Right ventricle myocardium superior (tissue), 1 donor: ENCODE measurements at regions not wholly inside any gene's neighbourhood (a gene's known extent, or its start where the extent isn't known, plus 50 kb on each side); places are given as distances from the start of the nearest gene placed in this dataset.
"Not testable (repeated sequence)": the region's sequence is repeated elsewhere in the genome, so short reads cannot be mapped to it uniquely, and the experiment has no call there.

Experiments
- ATAC-seq: fragments of 200-7000 bp; cut with Tn5 transposase; one replicate; pipeline ENCODE4 v1.9.1; 2020; ENCODE audit warnings: mild to moderate bottlenecking; ENCODE audit not compliant: poor library complexity
- DNase-seq: peaks from one replicate; pipeline ENCODE4 v3.0.0-alpha.2; 2020
- intact Hi-C: fragments of 100-400 bp; cut with DNase I; formaldehyde crosslinking; loops from one replicate; pipeline ENCODE4 v1.11.2; 2022
- donor health status: DM: no; HTN: yes; CAD: no; lungs with severe emphysema.

DNA sequence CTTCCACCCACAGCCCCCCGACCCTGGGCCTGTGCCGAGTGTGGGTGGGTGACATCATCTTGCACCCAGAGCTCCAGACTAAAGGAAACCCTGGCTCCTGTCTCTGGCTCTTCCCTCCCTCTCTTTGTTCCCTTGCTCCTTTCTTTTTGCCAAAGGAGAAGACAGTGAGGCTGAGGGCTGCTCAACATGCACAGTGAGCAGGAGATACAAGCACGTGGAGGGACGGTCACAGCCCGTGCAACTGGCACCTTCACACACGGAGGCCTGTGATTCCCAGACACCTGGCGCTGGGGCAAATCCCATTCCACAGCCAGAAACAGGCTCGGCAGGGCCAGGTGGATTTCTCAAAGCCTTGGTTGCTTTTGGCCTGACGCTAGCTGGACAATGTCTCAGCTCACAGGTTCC lies 86.0 kb upstream of the METTL9 start:
- DNase-seq = peak; percentile 55
- intact Hi-C loops = not testable (repeated sequence)
- ATAC-seq = peak; percentile 1

DNA sequence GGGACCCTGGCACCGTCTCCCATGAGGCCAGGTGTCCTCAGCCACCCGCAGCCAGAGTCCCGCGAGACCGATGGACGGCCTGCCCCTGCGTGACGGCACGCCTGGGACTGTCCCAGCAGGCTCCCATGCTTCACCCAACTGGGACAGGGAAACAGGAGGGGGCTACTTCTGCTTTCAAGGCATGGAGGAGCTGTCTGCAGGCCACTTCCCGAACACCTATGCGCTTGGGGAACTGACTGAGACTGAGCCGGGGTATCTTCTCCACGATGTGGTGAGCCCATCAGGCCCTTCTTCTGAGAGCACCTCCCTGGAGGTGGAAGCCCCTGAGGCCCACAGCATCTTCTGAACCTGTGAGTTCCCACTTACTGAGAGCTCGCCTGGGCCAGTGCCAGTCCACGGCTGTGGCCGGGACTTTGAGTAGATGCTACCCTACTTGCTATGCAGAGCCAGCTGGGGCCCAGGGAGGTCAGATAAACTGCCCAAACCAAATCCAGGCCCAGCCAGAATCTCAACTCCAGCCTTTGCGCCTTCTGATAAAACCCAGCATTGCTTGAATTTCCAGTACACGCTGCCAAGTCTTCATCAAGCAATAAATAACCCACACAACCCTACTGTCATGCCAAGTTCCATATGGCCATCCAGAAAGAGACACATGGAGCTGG lies 85.4 kb upstream of the METTL9 start:
- intact Hi-C loops = not testable (repeated sequence)
- ATAC-seq = peak; percentile 35
- DNase-seq = peak; percentile 86

DNA sequence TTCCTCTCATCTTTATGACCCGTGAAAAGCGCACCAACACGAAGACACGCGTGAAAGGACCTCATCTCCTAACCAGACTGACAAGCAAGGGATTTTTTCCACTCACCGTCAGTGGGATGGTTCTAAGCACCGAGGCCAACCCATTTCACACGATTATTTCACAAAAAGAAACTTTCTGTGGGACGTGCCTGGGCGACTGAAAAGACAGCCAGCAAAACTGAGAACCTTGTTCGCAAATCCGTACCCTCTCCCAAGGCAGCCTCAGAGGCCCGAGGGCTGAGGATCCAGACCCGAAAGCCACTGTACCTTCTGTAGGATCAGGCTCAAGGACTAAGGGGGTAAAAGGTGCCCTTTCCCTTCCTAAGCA lies 84.9 kb upstream of the METTL9 start:
- DNase-seq, intact Hi-C loops, ATAC-seq: not testable (repeated sequence)

DNA sequence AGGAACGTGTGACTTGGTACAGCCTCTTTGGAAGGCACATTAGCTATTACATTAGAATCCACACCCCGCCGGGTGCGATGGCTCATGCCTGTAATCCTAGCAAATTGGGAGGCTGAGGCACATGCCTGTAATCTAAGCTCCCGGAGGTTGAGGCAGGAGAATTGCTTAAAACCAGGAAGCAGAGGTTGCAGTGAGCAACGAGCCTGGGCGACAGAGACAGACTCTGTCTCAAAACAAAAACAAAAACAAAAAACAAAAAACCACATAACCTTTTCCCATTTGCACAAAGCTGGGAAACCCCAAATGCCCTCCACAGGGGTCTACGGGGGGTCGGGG lies 82.7 kb upstream of the METTL9 start:
- intact Hi-C loops, ATAC-seq, DNase-seq: not testable (repeated sequence)

DNA sequence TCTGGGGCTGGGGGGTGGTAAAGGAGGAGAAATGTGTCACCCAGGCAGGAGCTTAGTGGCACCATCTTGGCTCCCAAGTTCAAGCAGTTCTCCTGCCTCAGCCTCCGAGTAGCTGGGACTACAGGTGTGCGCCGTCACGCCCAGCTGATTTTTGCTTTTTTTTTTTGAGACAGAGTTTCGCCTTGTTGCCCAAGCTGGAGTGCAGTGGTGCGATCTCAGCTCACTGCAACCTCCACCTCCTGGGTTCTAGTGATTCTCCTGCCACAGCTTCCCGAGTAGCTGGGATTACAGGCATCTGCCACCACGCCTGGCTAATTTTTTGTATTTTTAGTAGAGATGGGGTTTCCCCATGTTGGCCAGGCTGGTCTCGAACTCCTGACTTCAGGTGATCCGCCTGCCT lies 82.1 kb upstream of the METTL9 start:
- DNase-seq, ATAC-seq, intact Hi-C loops: not testable (repeated sequence)

DNA sequence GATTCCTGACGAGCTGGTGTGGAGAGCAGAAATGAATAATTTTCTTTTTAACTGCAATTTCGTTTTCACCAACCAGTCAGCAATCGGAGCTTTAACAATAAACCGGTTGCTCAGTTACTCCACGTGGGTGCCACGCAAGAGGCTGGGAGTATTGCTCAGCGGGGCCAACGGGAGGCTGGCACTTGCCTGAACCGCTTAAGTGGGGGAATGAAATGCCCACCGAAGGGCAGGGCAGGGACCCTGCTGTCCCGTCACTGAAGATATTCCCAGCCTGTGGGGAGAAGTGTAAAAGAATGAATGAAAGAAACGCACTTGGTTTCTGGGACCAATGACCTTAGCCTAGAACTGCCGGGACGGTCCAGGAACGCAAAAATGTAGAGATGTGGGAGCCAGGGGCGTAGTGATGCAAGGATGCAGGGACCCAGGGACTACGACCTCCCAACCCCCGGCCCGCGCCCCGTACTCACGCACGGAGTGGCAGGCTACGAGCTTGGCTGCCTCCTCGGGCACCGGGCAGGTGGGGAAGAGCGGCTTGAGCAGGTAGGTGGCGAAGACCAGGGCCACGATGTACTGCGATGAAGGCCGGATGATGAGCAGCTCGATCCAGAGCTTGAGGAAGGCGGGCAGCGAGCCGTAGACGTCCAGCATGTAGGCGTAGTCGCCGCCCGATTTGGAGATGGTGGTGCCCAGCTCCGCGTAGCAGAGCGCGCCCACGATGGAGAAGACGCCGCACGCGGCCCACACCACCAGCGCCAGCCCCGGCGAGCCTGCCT lies 79.8 kb upstream of the METTL9 start:
- intact Hi-C loops, ATAC-seq, DNase-seq: not testable (repeated sequence)

DNA sequence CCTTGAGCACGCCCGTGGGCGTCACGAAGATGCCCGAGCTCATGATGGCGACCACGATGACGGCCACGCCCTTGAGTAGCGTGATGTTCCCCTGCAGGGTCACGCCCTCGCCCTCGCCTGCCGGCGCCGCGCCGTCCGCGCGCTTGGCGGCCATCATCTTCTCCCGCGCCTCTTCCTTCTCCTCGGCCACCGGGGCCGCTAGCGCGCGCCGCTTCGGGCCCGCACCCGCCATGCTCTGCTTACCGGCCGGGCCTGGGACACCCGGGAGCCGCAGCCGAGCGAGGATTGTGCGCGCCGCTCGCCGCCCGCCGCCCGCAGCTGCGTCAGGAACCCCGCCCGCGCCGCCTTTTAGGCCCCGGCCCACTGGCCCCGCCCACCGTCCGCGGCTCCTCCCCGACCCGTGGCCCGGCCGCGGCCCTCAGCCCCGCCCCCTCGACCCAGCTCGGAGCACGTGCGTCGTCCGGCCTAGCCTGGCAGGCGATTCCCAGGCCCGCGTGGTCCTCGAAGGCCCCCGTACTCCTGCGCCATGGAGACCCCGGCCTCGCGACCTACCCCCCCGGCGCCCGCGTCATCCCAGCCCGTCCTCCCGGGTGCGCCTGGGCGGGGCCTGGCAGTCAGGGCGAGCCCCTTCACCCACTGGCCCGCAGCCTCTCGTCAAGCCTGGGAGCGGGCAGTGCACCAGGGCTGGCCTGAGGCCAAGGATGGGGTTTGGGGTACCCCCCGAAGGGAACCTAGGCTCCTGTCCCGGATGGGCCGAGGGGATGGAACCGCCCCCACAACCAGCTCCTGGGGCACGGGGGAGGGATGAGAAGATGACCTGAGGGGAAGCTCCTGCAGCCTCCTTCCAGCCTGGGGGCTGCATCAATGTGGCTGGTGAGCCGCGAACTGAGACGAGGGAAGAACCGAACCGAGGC lies 79.0 kb upstream of the METTL9 start:
- peak; percentile 99 for DNase-seq
- intact Hi-C loops = not testable (repeated sequence)
- peak; percentile 92 for ATAC-seq

DNA sequence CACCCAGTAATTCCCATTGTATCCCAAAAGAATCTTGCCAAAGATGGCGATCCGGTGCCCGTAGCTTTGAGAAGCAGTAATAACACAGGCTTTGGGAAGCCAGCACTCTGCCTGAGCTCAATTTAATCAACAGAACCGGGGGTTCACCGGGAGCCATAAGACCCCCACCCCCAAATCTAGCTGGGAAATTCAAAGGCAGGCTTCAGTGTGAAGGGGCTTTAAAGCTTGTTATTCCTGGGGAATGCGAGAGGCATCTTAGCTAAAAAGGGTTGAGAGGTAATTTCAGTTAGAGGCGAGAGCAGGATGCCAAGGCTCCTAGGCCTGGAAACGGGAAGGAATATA lies 78.4 kb upstream of the METTL9 start:
- intact Hi-C loops, ATAC-seq, DNase-seq: not testable (repeated sequence)

DNA sequence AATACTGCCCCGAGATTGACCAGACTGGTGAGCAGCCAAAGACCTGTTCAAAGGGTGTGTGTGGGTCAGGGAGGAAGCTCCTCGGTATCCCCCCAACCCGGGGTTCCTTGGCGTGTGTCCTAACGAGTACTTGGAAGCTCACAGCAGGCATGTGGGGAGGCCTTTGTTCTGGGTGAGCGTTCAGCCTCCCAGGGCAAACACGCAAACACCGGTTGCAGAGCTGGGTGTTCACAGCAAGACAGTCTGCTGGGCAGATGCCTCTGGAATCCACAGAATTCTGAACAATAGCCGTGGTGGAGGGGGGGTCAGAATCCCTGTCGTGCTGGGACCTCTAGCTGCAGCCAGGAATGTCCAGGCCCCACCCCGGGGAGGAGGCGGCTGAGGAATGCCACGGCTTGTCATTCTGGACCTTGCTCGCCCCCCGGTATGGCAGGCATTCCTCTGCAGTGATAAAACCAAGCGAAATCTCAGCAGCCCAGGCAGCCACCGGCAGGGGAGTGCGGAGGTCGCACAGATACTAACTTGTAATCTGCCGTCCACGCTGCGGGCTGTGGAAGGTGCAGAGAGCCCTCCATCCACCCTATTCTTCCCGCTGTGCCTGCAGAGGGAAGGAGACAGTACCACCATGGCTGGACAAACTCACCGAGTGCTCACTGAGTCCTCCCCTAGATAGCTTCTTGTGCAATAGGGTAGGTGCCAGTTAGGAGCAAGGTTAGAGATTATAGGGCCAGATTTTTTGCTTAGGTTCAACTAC lies 77.8 kb upstream of the METTL9 start:
- ATAC-seq, intact Hi-C loops, DNase-seq: not testable (repeated sequence)

DNA sequence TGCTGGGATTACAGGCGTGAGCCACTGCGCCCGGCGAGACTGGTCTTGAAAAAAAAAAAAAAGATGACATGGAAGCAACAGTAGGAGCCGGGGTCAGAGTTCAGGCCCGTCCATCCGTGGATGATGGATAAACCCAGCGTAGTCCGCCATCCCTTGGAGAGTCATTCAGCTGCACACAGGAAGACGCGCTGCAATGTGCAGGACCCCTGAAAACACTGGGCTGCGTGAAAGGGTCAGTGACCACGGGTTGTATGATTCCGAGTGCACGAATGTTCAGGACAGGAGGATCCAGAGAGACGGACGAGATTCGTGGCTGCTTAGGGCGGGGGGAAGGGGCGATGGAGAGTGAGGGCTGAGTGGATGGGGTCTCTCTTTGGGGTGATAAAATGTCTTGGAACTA lies 76.5 kb upstream of the METTL9 start:
- intact Hi-C loops, DNase-seq, ATAC-seq: not testable (repeated sequence)

DNA sequence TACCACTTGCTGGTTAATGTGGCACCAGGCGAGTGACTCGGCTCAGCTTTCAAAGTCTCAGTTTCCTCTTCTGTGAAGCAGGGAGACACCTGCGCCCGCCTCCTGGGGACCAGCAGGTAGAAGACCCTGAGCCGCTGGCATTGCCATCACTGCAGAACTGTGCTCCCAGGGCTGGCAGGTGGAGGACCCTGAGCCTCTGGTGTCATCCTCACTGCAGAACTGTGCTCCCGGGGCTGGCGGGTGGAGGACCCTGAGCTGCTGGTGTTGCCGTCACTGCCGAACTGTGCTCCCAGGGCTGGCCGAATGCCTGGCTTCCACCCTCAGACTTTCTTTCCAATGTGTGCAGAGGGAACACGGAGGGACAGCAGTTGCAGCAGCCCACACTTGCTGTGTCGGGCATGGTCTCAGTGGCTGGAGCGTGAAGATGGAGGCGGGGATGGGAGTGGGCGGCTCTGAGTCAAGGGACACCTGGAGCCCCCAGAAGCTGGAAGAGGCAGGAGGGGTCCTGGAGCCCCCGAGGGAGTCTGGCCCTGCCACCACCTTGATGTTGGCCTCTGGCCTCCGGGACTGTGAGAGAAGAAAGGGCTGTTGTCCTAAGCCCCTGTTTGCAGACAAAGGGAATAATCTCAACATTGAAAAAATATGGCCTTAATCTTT lies 75.8 kb upstream of the METTL9 start:
- ATAC-seq = no peak
- intact Hi-C loops = no loop called here
- DNase-seq = no peak

DNA sequence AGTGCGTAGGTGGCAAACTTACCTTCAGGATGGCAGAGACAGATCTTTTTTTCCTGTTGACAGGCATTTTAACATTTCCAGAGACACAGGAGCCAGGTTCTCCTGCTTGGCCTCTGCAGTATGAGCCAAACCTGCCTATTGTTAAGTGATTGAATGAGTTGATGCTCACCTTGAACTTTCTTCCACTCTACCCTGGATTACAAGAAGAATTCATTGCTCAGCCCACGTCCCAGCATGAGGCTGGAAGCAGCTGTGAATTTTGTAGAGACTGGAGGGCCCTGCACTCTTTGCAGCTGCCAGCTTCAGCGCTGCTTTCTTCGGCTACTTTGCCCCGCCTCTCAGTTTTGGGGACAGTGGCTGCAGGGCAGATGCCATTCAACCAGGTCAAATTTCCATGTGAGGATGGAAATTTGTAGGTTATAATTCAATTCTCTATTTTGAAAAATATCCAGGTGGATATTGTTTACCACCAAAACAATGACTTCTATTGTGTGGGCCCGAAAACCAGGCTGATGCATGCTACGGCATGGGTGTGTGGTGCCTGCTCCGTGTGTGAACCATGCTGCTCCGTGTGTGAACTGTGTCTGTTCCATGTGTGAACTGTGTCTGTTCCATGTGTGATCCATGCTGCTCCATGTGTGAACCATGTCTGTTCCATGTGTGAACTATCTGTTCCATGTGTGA lies 75.2 kb upstream of the METTL9 start:
- ATAC-seq (no peak), DNase-seq (no peak)
- intact Hi-C loops = no loop called here

DNA sequence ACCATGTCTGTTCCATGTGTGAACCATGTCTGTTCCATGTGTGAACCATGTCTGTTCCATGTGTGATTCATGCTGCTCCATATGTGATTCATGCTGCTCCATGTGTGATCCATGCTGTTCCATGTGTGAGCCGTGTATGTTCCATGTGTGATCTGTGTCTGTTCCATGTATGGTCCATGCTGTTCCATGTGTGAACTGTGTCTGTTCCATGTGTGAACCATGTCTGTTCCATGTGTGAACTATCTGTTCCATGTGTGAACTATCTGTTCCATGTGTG lies 74.7 kb upstream of the METTL9 start:
- DNase-seq, intact Hi-C loops, ATAC-seq: not testable (repeated sequence)

DNA sequence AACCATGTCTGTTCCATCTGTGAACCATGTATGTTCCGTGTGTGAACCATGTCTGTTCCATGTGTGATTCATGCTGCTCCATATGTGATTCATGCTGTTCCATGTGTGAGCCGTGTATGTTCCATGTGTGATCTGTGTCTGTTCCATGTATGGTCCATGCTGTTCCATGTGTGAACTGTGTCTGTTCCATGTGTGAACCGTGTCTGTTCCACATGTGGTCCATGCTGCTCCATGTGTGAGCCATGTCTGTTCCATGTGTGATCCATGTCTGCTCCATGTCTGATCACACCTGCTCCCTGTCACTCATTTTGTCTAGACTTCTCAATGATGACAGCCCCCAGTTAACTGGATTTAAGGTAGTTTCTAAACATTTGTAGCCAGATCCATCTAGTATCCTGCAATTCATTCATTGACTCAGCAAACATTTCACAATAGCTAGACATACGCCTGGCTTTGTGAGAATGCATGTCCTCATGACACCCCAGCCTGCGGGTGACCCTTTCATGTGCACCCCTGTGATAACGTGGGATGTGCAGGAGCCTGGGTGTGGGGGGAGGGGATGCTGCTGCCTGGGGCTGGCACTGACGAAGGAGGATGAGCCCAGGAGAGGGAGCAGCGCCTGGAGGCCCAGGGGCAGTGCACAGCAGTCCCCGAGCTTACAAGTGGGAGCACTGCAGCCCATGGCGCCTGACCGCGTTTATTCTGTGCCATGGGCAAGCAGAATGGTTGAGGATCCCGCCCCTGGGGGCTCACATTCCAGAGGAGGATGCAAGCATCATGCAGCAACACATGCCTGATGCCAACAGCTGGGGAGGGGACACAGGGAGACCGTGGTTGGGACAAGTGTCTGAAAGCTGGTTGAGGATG lies 74.1 kb upstream of the METTL9 start:
- DNase-seq, intact Hi-C loops: not testable (repeated sequence)

DNA sequence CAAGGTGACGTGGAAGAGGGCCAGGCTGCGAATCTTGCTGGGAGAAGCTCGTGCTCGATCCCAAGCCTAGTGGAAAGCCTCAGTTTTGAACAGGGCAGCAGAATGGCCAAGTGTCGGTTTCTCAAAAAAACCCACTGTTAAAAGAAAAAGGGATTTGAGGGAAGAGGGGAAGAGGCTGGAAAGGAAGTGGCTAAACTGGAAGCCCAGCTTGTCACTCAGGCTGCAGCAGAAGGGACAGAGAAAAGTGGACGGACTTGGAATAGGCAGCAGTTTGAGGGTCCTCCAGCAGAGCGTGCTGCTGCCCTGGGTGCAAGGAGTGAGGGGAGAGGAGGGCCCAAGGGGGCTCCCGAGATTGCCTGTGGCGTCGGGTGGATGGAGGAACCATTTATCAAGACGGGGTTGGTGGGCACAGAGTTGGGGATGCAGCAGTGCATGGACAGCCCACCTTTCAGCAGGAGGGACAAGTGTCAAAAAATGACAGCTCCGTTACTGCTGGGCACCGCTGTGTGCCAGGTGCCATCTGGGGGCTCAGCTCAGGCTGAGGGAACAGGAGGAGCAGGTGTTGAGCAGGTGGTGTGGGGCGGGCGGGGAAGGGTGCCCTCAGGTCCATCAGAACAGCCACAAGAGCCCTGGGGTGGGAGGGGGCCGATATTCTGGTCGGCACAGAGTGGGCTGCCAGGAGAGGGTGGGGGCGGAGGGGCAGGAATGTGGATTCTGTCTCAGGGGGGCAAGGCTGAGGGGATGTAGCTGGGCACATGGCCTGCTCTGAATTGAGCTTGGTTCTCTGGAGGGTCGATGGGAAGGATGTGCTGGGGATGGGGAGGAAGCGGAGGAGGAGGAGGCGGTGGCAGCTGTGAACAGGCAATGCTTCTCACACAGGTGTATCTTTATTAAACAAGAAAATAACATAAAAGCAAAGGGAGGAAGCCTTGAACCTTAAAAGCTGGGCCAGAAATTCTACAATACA lies 73.1 kb upstream of the METTL9 start:
- ATAC-seq, DNase-seq, intact Hi-C loops: not testable (repeated sequence)

More for the DNA sequence above, 74.1 kb upstream of the METTL9 start:
- not testable (repeated sequence) for ATAC-seq
